HG03025 (cell line): ENCODE measurements at regions not wholly inside any gene's neighbourhood (a gene's known extent, or its start where the extent isn't known, plus 50 kb on each side); places are given as distances from the start of the nearest gene placed in this dataset.

Source experiments
- ATAC-seq: cut with Tn5 transposase; IDR thresholded peaks from one replicate; pipeline ENCODE4 v1.9.1; 2021; ENCODE audit warnings: mild to moderate bottlenecking, moderate library complexity; ENCODE audit not compliant: unreplicated experiment, low FRiP score

- no peak for ATAC-seq
Measured at GRCh38 chr10:116792817-116793216, 50.5 kb upstream of the HSPA12A start.

DNA sequence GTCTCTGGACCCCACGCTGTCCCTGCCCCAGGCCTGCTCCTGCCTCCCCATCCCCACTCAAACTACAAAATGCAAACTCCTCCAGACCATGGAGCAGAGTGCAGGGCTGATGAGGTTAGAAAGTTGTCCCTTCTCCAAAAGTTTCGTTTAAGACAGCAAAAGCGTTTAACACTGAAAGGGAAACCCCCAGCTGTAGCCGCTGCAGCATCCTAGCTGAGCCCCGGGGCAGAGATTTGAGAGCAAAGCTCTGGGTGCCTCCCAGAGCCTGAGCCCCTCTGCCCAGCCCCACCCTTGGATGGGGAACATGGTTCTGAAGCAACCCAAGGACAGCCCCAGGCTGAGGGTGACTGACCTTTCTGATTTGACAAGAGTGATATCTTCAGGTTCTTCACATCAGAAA lies 52.8 kb upstream of the ENO4 start:
- ATAC-seq = no peak

GRCh38 chr10:116796910-116797513 lies 52.3 kb upstream of the ENO4 start:
- peak; percentile 67 for ATAC-seq

GRCh38 chr10:116798859-116799258 lies 50.4 kb upstream of the ENO4 start:
- ATAC-seq = no peak
